Activated naive CD4-positive, alpha-beta T cell (primary cell): ENCODE measurements at regions not wholly inside any gene's neighbourhood (a gene's known extent, or its start where the extent isn't known, plus 50 kb on each side); places are given as distances from the start of the nearest gene placed in this dataset.

ENCODE experiments used
- DNase-seq, 4 experiments: peaks; one replicate each; lab custom pipeline; 2025; lab: John Stamatoyannopoulos, UW

DNA sequence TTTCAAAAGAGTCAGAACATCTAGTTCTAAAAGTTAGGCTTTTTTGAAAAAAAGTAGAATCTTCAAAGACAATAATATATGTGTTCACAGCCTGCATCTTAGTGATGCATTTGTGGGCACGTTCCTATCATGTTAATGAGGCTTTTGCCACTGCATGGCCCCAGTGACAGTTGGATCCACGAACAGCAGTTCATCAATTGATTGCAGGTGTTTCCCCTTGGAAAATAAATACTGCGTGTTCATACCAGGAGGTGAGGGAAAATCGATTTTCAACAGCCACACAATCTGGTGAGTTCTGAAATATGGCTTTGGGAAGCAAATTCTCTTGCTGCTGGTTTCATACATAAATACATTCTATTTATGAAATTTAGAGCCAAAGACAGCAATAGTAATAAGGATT lies 343.8 kb upstream of the SLC10A2 start:
- DNase-seq = no peak

DNA sequence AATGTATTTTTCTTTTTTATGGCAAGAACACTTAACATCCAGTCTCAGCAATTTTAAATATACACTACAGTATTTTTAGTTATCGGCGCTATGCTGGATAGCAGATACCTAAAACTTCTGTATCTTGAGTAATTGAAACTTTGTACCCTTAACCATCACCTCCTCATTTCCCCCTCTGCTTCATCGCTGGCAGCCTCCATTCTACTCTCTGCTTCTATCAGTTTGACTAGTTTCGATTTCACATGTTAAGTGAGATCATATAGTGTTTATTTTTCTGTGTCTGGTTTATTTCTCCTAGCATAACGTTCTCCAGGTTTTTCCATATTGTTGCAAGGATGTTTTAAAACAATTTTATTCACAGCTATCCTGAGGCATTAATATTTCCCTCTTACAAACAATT lies 340.8 kb upstream of the SLC10A2 start:
- DNase-seq = no peak

DNA sequence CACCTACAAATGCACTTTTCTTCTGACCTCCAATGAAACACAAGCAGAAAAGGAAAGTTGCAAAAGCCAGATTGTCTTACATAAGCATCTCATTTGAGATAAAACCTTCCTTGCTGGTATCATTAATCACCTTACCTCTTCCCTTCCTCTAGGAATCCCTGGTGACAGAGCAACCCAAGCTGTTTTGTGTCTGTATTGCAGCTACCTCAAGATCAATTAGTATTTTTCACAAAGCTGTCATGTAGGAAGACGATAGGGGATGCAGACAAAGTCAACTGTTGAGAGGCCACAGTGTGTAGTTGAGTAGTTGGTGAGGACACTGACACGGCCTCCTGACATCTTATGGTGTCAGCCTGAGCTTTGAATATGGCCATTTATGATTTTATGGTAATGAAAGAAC lies 339.1 kb upstream of the SLC10A2 start:
- no peak for DNase-seq

DNA sequence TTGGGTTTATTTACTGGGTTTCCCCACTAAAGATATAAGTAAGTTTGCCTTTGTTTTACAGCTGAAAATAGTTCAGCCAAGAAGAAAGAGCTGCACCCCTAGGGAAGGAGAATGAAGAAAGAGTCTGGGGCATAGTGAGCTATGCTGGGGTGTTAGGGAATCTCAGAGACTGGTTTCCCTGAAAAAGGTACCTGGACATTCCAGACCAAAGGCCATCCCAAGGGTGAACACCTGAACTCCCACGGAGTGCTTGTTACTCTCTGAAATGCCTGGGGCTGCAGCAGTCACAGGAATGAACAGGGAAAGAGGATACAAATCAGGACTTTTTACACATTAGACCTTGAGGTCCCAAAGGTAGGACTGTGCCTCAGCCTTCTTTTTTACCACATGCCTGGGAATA lies 337.6 kb upstream of the SLC10A2 start:
- DNase-seq = no peak

DNA sequence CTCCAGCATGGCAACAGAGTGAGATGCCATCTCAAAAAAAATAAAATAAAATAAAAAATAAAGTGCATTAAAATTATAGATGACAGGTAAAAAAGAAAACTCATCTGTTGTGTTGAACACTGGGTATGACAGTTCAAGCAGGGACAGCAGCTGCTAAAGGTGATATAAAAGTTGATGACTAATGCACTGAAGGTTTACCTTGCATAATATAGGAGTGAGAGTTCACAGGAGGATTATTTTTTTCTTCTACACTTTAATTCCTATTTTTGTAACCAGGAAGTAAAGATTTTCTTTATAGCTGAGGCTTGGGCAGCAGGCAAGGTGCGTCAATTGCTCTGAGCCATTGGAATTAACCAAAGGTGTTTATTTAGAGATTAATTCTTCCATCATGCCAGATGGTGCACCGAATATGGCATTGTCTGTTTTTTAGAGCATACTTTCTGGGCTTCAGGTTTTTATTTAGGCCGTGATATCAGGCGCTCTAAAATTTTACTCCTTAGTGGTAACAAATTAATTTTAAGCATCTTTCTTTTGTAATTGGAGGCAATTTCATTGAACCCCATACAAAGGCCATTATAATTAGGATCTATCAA lies 337.0 kb upstream of the SLC10A2 start:
- no peak for DNase-seq

DNA sequence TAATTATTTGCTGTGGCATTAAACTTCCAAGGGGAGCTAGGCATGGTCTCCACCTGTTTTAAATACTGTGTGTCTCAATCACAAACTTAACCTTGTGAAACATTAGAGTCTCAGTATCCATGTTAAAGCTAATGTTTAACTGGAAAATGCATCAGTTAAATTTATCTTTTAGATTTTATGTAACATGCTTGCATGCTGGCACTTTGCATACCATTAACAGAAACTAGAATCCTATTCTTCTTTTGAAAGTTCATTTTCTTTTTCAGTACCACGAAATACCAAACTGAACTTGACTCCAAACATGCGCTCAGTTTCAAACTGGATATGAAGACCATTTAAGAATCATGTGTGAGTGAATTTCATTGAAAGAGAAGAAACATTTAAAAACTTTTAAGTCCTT lies 328.9 kb upstream of the SLC10A2 start:
- DNase-seq = no peak

DNA sequence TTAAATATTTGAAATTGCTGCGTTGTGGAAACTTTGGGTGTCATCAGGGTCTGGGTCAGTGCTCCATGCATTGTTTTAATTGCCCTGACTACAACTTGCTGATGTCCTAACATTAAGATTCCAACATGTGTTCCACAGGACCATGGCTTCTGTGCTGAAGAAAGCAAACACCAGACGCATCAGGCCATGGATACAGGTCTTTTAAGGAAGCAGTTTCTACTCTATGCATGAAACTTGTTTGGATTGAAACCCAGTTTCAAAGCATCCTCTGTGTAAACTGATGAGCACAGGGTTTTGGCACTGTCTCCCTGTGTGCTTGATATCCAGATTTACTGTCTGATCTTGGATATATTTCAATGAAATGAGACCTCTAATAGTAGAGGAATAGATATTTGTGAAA lies 328.4 kb upstream of the SLC10A2 start:
- DNase-seq = no peak

DNA sequence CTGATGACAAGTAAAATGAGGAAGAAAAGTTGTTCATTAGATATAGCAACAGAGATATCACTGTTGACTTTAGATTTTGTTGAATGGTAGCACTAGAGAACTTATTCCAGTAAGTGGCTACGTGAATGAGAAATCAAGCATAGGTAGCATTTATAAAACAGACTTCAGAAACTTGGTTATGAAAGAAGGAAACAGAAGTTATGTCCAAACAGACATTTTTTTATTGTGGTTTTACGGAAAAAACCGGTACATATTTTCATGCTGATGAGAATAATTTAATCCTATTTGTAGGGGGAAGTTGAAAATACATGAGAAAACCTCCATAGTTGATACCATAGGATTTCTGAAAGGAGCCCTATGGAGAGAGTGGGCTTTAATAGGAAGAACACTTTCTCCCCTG lies 325.7 kb upstream of the SLC10A2 start:
- no peak for DNase-seq

DNA sequence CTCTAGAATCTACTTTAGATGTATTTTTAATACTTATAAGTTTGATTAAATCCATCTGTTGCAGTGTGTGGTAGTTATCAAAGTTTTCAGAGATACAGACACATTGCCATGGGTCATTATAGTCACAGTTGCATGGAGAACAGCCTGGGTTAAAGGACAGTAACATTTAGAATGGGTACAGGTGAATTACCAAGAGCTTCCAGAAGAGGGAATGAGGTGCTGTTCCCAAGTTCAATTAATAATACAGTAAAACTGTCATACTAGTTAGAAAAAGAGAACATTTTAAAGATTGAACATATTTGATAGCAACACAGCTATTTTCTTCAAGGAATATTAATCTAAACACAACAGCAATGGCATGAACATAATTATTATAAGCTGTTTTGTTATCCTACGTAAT lies 322.6 kb upstream of the SLC10A2 start:
- DNase-seq = no peak

DNA sequence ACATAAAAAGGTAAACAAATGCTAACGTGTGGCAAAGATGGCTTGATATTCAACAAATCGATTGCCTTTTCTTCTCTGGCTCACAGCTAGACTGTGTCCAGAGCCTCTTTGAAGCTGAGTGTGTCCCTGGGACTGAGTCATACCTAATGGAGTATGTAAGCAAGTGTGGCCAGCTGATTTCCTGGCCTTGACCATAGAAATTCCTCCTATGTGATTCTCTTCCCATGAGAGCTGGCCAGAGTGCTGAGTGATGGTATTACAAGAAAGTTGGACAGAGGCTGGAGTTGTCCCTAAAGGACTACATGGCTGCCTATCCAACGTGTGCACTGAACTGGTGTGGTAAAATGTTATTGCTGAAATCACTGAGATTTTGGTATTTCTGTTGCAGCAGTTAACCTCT lies 320.1 kb upstream of the SLC10A2 start:
- DNase-seq = no peak

DNA sequence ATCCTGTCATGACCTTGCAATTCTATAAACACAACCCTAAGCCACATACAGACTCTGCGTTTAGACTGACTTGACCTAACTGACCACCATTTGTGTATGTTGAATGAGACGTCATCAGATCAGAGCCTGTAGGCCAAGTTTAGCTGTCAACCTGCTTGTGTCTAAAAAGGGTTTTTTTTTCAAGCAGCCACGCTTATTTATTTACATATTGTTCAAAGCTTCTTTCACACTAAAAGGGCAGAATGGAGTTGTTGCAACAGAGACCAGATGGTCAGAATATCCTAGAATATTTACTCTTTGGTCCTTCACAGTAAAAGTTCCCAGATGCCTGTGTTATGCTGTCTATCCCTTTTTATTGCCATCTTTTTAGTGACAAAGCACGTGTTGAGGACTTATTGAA lies 307.7 kb upstream of the SLC10A2 start:
- no peak for DNase-seq

DNA sequence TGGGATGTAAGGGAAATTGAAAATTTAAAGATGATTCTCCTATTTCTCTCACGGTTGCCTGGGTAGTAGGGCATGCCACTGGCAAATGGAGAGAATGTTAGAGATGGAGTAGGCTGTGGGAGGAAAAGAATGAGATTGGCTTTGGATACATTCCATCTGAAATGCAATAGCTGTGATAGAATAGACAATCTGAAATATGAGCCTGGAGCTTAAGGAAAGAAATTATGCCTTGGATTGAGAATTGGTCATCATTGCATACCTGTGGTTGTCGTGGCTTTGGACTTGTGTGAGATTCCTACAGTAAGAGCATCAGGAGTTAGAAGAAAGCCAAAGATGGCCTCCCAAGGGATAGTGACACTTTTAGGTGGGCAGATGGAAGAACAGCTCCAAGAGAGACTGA lies 305.1 kb upstream of the SLC10A2 start:
- no peak for DNase-seq

DNA sequence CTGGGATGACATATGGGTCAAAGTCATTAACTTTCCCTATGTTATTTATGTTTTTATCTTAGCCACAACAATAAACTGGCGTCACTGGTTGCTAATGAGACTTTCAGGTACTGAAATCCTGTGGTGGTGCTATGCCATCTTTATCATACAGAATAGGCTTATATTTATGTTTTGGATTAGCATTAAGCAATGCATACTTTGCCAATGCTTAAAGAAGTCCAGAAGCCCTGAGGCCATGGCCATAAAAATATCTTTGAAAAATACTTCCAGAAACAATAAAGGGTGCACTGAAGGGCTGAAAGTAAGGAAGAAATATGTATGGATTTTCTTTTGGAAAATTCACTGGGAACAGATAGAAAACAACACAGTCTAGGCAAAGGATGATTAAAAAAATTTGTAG lies 304.6 kb upstream of the SLC10A2 start:
- no peak for DNase-seq

DNA sequence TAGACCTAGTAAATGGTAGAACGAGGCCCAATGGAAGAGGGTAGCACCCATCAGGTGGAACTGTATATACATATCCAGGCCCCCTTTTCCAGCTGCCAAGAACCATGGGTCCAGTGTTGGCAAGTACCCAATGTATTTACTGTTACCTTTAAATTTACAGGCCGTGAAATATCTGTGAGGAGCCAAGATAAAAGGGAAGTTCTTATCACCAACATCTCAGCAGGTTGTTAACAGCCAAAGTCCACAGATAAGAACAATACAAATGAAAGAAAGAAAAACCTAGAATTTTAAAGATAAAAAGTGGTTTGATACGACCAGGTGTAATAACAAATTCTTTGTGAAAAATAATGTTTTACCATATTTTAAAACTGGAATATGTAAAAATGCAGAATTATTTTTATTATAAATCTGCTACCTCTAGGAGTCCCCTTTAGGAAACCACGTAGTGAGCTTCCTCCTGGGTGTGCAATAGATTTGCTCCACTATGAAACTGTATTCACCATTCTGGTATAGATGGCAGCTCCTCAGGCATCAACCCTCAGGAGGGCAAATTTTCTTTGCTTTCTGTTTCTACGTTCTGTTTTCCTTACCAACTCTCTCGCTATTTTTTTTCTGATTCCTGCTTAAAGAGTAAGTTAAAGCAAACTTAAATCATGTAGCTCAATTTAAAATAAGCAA lies 292.2 kb upstream of the SLC10A2 start:
- DNase-seq = no peak

DNA sequence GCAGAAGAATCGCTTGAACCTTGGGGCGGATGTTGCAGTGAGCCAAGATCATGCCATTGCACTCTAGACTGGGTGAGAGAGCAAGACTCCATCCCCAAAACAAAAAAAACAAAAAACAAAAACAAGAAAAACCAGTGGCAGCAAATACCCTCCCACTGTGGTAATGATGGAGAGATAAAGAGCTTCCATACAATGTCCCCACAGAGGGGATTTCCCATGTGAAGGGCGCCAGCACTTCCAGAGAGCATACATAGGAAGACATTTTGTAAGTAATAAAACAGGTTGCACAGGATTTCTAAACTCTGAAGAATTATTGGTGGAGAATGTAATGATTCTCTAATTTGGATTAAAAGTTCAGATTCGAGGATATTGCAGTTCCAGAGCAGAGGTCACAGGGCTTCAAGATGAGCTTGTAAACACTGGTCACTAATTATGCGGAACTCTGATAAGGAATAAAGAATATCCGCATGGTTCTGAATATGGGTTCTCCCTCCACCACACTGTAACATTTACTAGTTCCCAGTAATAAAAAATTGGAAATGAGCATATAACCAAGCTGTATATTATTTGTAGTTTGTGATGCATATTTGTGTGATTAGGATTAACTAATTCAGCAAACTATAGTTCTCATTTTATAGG lies 290.1 kb upstream of the SLC10A2 start:
- DNase-seq = no peak

DNA sequence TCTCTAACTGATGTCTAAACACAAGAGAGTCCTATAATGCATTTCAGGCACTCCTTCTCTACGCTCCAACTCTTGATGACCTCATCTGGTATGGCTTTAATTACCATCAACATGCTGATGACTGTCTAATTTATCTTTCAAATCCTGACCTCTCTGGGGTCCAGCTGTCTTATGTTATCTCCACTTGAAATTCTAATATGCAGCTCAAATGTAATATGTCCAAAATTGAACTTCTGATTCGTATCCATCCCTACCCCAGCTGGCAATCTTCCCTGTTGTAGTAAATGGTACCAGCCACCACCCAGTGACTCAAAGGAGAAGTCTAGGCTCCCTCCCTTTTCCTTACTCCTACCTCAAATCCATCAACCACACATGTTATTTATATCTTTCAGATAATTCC lies 288.0 kb upstream of the SLC10A2 start:
- DNase-seq = no peak

DNA sequence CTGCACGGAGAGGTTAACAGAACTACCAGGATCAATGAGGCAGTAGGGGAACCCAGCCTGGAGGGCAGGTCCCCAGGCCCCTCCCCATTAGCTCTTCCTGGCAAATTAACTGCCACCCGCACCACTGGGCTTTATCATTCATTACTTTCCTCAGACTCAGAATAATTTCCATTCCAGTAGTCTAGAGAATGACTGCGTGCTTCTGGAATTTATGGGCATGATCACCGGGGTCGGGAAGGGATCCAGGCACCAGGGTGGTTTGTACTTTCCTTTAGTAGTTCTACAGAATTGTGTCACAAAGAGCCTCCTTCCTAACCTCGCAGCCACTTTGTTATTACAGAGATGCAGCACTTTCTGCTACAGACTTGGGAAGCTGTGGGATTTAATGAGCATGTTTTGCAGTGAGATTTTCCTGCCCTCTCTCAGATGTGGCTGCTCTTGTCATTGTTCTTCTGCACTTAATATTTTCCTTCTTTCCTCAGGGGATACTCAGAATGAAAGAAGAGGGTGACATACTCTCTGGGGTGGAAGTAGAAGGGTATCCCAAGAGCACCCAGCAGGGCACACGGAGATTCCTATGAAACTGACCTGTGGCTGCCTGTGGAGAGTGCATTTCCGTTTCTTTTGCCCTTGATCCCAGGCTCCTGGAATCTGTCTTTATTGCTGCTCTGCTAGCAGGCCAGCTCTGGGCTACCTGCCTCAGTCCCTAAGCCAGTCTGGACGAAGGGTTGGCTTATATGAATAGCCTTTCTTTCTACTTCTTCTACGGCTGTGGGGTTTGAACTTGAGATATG lies 285.0 kb upstream of the SLC10A2 start:
- DNase-seq = no peak

DNA sequence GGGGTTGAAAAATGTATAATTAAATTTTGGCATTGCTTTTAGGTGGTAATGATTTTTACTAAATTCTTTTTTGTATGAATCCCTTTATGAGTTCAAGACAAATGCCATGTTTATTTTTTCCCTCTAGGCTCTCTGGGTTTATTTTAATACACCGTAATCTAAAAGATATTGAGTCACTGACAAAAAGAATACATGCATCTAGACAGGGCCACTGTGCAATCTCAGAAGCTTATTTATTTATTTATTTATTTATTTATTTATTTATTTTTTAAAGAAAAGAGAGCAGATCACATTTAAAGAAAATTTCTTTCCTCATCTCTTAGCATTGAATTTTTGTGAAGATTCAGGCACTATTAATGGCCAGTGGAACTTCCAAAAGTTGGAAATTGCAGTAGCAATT lies 283.9 kb upstream of the SLC10A2 start:
- no peak for DNase-seq

DNA sequence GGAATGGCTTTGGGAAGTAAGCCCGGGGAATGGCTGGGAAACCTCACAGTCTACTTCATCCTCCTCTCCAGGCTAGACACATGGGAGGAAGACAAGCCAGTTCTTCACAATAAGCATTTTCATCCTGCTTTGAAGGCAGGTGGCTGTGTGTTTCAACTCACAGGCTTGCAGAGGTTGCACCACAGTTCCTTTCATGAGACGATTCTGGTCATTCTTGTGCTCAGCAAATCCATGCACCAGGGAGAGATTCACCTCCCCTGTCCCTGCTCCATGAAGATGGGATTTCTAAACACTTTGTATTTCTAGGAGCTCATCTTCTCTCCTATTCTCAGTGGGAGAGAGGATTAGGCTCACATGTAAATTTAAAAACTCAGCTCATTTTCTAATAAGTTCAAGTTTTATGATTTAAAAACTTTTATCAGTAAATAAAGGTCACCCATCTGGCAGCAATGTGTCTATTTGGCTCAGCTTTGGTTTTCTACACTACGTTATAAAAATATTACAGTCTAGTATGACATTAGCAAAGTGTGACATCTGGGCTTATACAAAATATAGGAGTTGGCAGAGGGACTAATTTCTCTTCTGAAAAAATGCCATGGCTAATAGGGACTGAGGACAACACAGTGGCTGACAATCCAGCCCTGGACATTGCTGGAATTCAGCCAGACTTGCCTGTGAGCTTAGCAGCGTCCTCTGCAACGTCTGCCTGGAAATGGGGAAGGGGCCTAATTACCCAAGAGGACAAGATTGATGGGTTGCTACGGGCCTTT lies 283.2 kb upstream of the SLC10A2 start:
- no peak for DNase-seq

DNA sequence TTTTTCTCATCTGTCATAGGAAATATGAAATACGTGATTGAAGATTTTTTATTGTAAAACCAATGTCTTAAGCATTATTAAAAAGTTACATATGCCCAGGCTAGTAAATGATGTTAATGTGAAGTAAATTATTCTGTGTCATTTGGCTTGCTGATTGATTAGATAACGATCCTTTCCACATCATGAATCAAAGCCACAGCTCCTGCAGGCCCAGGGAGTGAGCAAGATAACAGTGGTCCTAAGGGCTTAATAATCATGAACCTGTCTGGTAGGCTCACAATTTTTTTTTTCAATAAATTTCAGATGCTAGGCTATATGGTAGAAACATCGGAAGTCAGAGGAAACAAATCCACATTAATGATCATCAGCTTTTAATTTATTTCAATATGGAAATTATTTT lies 269.0 kb upstream of the SLC10A2 start:
- no peak for DNase-seq

DNA sequence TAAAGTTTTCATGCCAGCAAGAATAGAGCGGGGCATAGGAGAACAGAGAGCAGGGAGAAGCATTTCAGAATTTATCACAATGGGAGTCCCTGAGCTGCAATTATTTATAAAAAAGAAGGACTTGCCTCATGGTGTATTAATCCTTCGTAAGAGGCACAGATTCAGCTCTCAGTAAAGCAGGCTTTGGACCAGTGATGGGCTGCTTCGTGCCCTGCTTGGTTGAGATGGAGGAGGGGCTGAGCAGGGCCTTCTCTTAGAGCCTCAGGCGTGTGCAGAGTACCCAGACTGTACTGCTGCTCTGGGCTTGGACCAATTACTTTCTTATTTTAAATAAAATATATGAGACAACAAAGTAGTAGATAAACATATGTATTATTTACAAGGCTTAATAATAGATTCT lies 265.7 kb upstream of the SLC10A2 start:
- no peak for DNase-seq

DNA sequence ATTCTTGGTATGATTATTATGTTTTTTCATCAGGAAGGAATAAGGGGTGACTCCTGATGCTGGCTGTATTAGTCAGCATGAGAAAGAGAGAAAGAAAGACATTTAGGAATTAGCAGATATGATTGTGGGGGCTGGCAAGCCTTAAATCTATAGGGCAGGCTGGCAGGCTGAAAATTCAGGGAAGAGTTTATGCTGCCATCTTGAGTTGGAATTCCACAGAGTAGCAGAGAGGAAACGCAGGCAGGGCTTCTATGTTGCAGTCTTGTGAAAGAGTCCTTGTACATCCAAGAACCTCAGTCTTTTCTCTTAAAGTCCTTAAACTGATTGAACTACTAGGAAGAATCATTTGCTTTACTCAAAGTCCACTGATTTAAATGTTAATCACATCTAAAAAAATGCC lies 262.7 kb upstream of the SLC10A2 start:
- no peak for DNase-seq
